ENCODE measurements at regions not wholly inside any gene's neighbourhood (a gene's known extent, or its start where the extent isn't known, plus 50 kb on each side); places are given as distances from the start of the nearest gene placed in this dataset.
A peak's percentile ranks its signal among the peaks of the same experiment; 100 is the strongest.

- no peaks in the 10 kb centered on the region for H3K4me1 ChIP-seq (ENCODE audit: insufficient read depth)
- H2AFZ ChIP-seq, result no peak overlapping the region
- 61 to 67% methylated on average over 8 of the region's 8 CpGs for WGBS, 2 experiments (ENCODE audit: low coverage in 1 of 2, low lambda C conversion rate in 2 of 2, missing lambda C conversion rate in 2 of 2)
- no peak for TF ChIP-seq EZH2 (IDR thresholded peaks at IDR 0.05; ENCODE audit: insufficient read depth, poor library complexity, severe bottlenecking)
- TF ChIP-seq EZH2phosphoT487 (IDR thresholded peaks at IDR 0.05; ENCODE audit: insufficient read depth, low read depth), result no peak
- H3K9me2 ChIP-seq (ENCODE audit: insufficient read depth), result no peaks in the 10 kb centered on the region
- H3K79me2 ChIP-seq (ENCODE audit: insufficient read depth), result no peaks in the 10 kb centered on the region
- no peaks in the 10 kb centered on the region for H3K27me3 ChIP-seq (replicated peaks; ENCODE audit: insufficient read depth)
- in situ Hi-C loops (cut with MboI), result no loop called here
- no peaks in the 10 kb centered on the region for H3K9me3 ChIP-seq (ENCODE audit: low read depth)
- no peak overlapping the region for H3K27ac ChIP-seq
- no peak overlapping the region for H3K9ac ChIP-seq
- H3F3A ChIP-seq (ENCODE audit: insufficient read depth), result no peaks in the 10 kb centered on the region
- no peaks in the 10 kb centered on the region for H4K20me1 ChIP-seq (ENCODE audit: insufficient read depth)
- H3K36me3 ChIP-seq (ENCODE audit: low read depth), result no peaks in the 10 kb centered on the region
- no peak overlapping the region for H3K4me2 ChIP-seq (ENCODE audit: unreplicated experiment)
- H3K4me3 ChIP-seq, result no peak overlapping the region
- no peak for DNase-seq
Measured at GRCh38 chr14:28608443-28608842, 158.1 kb upstream of the FOXG1 start.

GRCh38 chr14:28608851-28609828 is 157.4 kb upstream of the FOXG1 start:
- in situ Hi-C loops (cut with MboI), result no loop called here
- Histone ChIP-seq H4K20me1 (ENCODE audit: insufficient read depth) (no peaks in the 10 kb centered on the region), H3K36me3 (ENCODE audit: low read depth) (no peaks in the 10 kb centered on the region), H3K27me3 (replicated peaks; ENCODE audit: insufficient read depth) (no peaks in the 10 kb centered on the region), H3K9ac (no peak overlapping the region), H2AFZ (peak overlapping the region; percentile 20; the same call in 1 of the 2 replicates), H3F3A (ENCODE audit: insufficient read depth) (no peaks in the 10 kb centered on the region), H3K27ac (no peak overlapping the region), H3K9me2 (ENCODE audit: insufficient read depth) (no peaks in the 10 kb centered on the region), H3K79me2 (ENCODE audit: insufficient read depth) (no peaks in the 10 kb centered on the region), H3K4me3 (no peak overlapping the region), H3K4me2 (ENCODE audit: unreplicated experiment) (no peak overlapping the region), H3K4me1 (ENCODE audit: insufficient read depth) (no peaks in the 10 kb centered on the region), H3K9me3 (ENCODE audit: low read depth) (no peaks in the 10 kb centered on the region)
- no peak for TF ChIP-seq EZH2 (IDR thresholded peaks at IDR 0.05; ENCODE audit: insufficient read depth, poor library complexity, severe bottlenecking)
- no peak for TF ChIP-seq EZH2phosphoT487 (IDR thresholded peaks at IDR 0.05; ENCODE audit: insufficient read depth, low read depth)
- peak; percentile 57 for DNase-seq
- 16 to 19% methylated on average over 10 of the region's 10 CpGs for WGBS, 2 experiments (ENCODE audit: low coverage in 1 of 2, low lambda C conversion rate in 2 of 2, missing lambda C conversion rate in 2 of 2)

- Histone ChIP-seq H3K9me3 (ENCODE audit: low read depth) (no peaks in the 10 kb centered on the region), H3K9me2 (ENCODE audit: insufficient read depth) (no peaks in the 10 kb centered on the region), H3K27ac (no peak overlapping the region), H3K79me2 (ENCODE audit: insufficient read depth) (no peaks in the 10 kb centered on the region), H3K36me3 (ENCODE audit: low read depth) (no peaks in the 10 kb centered on the region), H3K27me3 (replicated peaks; ENCODE audit: insufficient read depth) (no peaks in the 10 kb centered on the region), H3K4me3 (no peak overlapping the region), H3K4me1 (ENCODE audit: insufficient read depth) (no peaks in the 10 kb centered on the region), H3K9ac (no peak overlapping the region), H2AFZ (no peak overlapping the region), H3F3A (ENCODE audit: insufficient read depth) (no peaks in the 10 kb centered on the region), H3K4me2 (ENCODE audit: unreplicated experiment) (no peak overlapping the region), H4K20me1 (ENCODE audit: insufficient read depth) (no peaks in the 10 kb centered on the region)
- no peak for DNase-seq
- in situ Hi-C loops (cut with MboI), result no loop called here
- 0 to 13% methylated on average over 1 of the region's 1 CpG for WGBS, 2 experiments (ENCODE audit: low coverage in 1 of 2, low lambda C conversion rate in 2 of 2, missing lambda C conversion rate in 2 of 2)
- TF ChIP-seq EZH2 (IDR thresholded peaks at IDR 0.05; ENCODE audit: insufficient read depth, poor library complexity, severe bottlenecking) (no peak), EZH2phosphoT487 (IDR thresholded peaks at IDR 0.05; ENCODE audit: insufficient read depth, low read depth) (no peak)
Measured at GRCh38 chr14:28612414-28612813, 154.2 kb upstream of the FOXG1 start.

- Histone ChIP-seq H3K4me3 (no peak overlapping the region), H3K4me2 (ENCODE audit: unreplicated experiment) (no peak overlapping the region), H3K9me3 (ENCODE audit: low read depth) (no peaks in the 10 kb centered on the region), H4K20me1 (ENCODE audit: insufficient read depth) (no peaks in the 10 kb centered on the region), H3K27me3 (replicated peaks; ENCODE audit: insufficient read depth) (no peaks in the 10 kb centered on the region), H3K9ac (no peak overlapping the region), H3K9me2 (ENCODE audit: insufficient read depth) (no peaks in the 10 kb centered on the region), H3K36me3 (ENCODE audit: low read depth) (no peaks in the 10 kb centered on the region), H2AFZ (no peak overlapping the region), H3F3A (ENCODE audit: insufficient read depth) (no peaks in the 10 kb centered on the region), H3K79me2 (ENCODE audit: insufficient read depth) (no peaks in the 10 kb centered on the region), H3K27ac (no peak overlapping the region), H3K4me1 (ENCODE audit: insufficient read depth) (no peaks in the 10 kb centered on the region)
- 19 to 21% methylated on average over 3 of the region's 3 CpGs for WGBS, 2 experiments (ENCODE audit: low coverage in 1 of 2, low lambda C conversion rate in 2 of 2, missing lambda C conversion rate in 2 of 2)
- in situ Hi-C loops (cut with MboI), result no loop called here
- no peak for TF ChIP-seq EZH2 (IDR thresholded peaks at IDR 0.05; ENCODE audit: insufficient read depth, poor library complexity, severe bottlenecking)
- TF ChIP-seq EZH2phosphoT487 (IDR thresholded peaks at IDR 0.05; ENCODE audit: insufficient read depth, low read depth), result no peak
- no peak for DNase-seq
Measured at GRCh38 chr14:28613532-28613931, 153.1 kb upstream of the FOXG1 start.
